ENCODE measurements at regions not wholly inside any gene's neighbourhood (a gene's known extent, or its start where the extent isn't known, plus 50 kb on each side); places are given as distances from the start of the nearest gene placed in this dataset.

GRCh38 chr6:81638366-81638765 is 114.1 kb downstream of the TENT5A start:
- Histone ChIP-seq H3K27ac (no peak overlapping the region), H3K4me3 (no peak overlapping the region), H3K27me3 (no peaks in the 10 kb centered on the region), H3K4me1 (no peaks in the 10 kb centered on the region), H3K9me3 (no peaks in the 10 kb centered on the region), H3K36me3 (no peaks in the 10 kb centered on the region)
- no peak for ATAC-seq
- DNase-seq: no peak
- TF ChIP-seq CTCF (IDR thresholded peaks at IDR 0.05): no peak
- intact Hi-C loops (cut with DNase I): no loop called here

- Histone ChIP-seq H3K4me1 (no peaks in the 10 kb centered on the region), H3K36me3 (no peaks in the 10 kb centered on the region), H3K4me3 (no peak overlapping the region), H3K9me3 (no peaks in the 10 kb centered on the region), H3K27ac (no peak overlapping the region), H3K27me3 (no peaks in the 10 kb centered on the region)
- intact Hi-C loops (cut with DNase I): no loop called here
- ATAC-seq (no peak), DNase-seq (no peak)
- no peak for TF ChIP-seq CTCF (IDR thresholded peaks at IDR 0.05)
These were observed 115.4 kb downstream of the TENT5A start for GRCh38 chr6:81636930-81637568.

- no peak overlapping the region for H3K27ac ChIP-seq
- no peaks in the 10 kb centered on the region for H3K4me1 ChIP-seq
- no peak for DNase-seq
- H3K36me3 ChIP-seq: no peaks in the 10 kb centered on the region
- ATAC-seq: no peak
- no peak overlapping the region for H3K4me3 ChIP-seq
- H3K9me3 ChIP-seq: peaks cover 7% of the 10 kb centered on the region
- H3K27me3 ChIP-seq: no peaks in the 10 kb centered on the region
- intact Hi-C loops (cut with DNase I): no loop called here
- TF ChIP-seq CTCF (IDR thresholded peaks at IDR 0.05): no peak
These were observed 118.2 kb downstream of the TENT5A start for GRCh38 chr6:81634155-81634880.

GRCh38 chr6:81633391-81633790 is 119.1 kb downstream of the TENT5A start:
- peaks cover 7% of the 10 kb centered on the region for H3K9me3 ChIP-seq
- no peaks in the 10 kb centered on the region for H3K27me3 ChIP-seq
- intact Hi-C loops (cut with DNase I): no loop called here
- ATAC-seq: no peak
- no peak for DNase-seq
- H3K4me1 ChIP-seq: no peaks in the 10 kb centered on the region
- TF ChIP-seq CTCF (IDR thresholded peaks at IDR 0.05): no peak
- H3K4me3 ChIP-seq: no peak overlapping the region
- no peak overlapping the region for H3K27ac ChIP-seq
- no peaks in the 10 kb centered on the region for H3K36me3 ChIP-seq

- TF ChIP-seq CTCF (IDR thresholded peaks at IDR 0.05): no peak
- H3K27ac ChIP-seq: no peak overlapping the region
- ATAC-seq (no peak), DNase-seq (no peak)
- H3K4me3 ChIP-seq: no peak overlapping the region
- H3K27me3 ChIP-seq: no peaks in the 10 kb centered on the region
- no peaks in the 10 kb centered on the region for H3K4me1 ChIP-seq
- peaks cover 7% of the 10 kb centered on the region for H3K9me3 ChIP-seq
- H3K36me3 ChIP-seq: no peaks in the 10 kb centered on the region
- intact Hi-C loops (cut with DNase I): no loop called here
These were observed 121.8 kb downstream of the TENT5A start for GRCh38 chr6:81630719-81631118.

All from upper lobe of right lung (tissue), 1 donor.